Smooth muscle cell (in vitro differentiated cells): ENCODE measurements at regions not wholly inside any gene's neighbourhood (a gene's known extent, or its start where the extent isn't known, plus 50 kb on each side); places are given as distances from the start of the nearest gene placed in this dataset.

Experiments
- DNase-seq: peaks from one replicate; lab custom pipeline; 2025; ENCODE audit not compliant: unreplicated experiment; lab: John Stamatoyannopoulos, UW
- H2AFZ ChIP-seq: fragments of 200-600 bp; sonication (generic); 2 replicates; pipeline ENCODE4 v1.6.0; 2016; ENCODE audit warnings: antibody characterized with exemption, low read depth, mild to moderate bottlenecking
- H3F3A ChIP-seq: fragments of 200-600 bp; sonication (generic); 2 replicates; pipeline ENCODE4 v1.6.0; 2017; ENCODE audit warnings: antibody characterized with exemption, low read depth
- H3K27ac ChIP-seq: fragments of 200-600 bp; sonication (generic); 2 replicates; pipeline ENCODE4 v1.5.1; 2016; ENCODE audit warnings: low read depth, mild to moderate bottlenecking
- H3K27me3 ChIP-seq: fragments of 200-600 bp; sonication (generic); 2 replicates; pipeline ENCODE4 v1.6.1; 2016; ENCODE audit warnings: low read depth, mild to moderate bottlenecking
- H3K36me3 ChIP-seq: fragments of 200-600 bp; sonication (generic); 2 replicates; pipeline ENCODE4 v1.5.1; 2016; ENCODE audit warnings: low read depth
- H3K4me1 ChIP-seq: fragments of 200-600 bp; sonication (generic); 2 replicates; pipeline ENCODE4 v1.5.1; 2016; ENCODE audit warnings: low read depth
- H3K4me2 ChIP-seq: fragments of 200-600 bp; sonication (generic); 2 replicates; pipeline ENCODE4 v1.6.0; 2016; ENCODE audit warnings: mild to moderate bottlenecking
- H3K4me3 ChIP-seq: fragments of 200-600 bp; sonication (generic); 2 replicates; pipeline ENCODE4 v1.5.1; 2016; ENCODE audit warnings: mild to moderate bottlenecking
- H3K79me2 ChIP-seq: fragments of 200-600 bp; sonication (generic); 2 replicates; pipeline ENCODE4 v1.6.0; 2016; ENCODE audit warnings: low read depth, mild to moderate bottlenecking
- H3K9ac ChIP-seq: fragments of 200-600 bp; sonication (generic); 2 replicates; pipeline ENCODE4 v1.6.0; 2016; ENCODE audit warnings: low read depth
- H3K9me3 ChIP-seq: fragments of 200-600 bp; sonication (generic); replicated peaks from 2 replicates; pipeline ENCODE4 v1.5.1; 2016; ENCODE audit warnings: low read depth
- H4K20me1 ChIP-seq: fragments of 200-600 bp; sonication (generic); 2 replicates; pipeline ENCODE4 v1.6.0; 2016; ENCODE audit warnings: low read depth
- CTCF ChIP-seq: fragments of 200-600 bp; sonication (generic); IDR thresholded peaks from 2 replicates; pipeline ENCODE4 v1.5.1; 2017; ENCODE audit warnings: borderline replicate concordance, mild to moderate bottlenecking, antibody characterized with exemption; ENCODE audit not compliant: insufficient read depth, poor library complexity, severe bottlenecking
- whole genome bisulfite sequencing: methylation state at CpG from one replicate; pipeline ENCODE4 v1.1.7; 2016; ENCODE audit warnings: low lambda C conversion rate; 5-methylcytosine and 5-hydroxymethylcytosine counted together

- no peaks in the 10 kb centered on the region for H3K4me1 ChIP-seq
- H3K9me3 ChIP-seq, result no peaks in the 10 kb centered on the region
- no peaks in the 10 kb centered on the region for H3K36me3 ChIP-seq
- H3F3A ChIP-seq, result no peaks in the 10 kb centered on the region
- no peak overlapping the region for H2AFZ ChIP-seq
- H3K4me2 ChIP-seq, result no peak overlapping the region
- TF ChIP-seq CTCF, result no peak
- H3K27ac ChIP-seq, result no peak overlapping the region
- WGBS, result 91% methylated on average over 2 of the region's 2 CpGs
- DNase-seq, result no peak
- no peak overlapping the region for H3K9ac ChIP-seq
- H3K4me3 ChIP-seq, result no peak overlapping the region
- no peaks in the 10 kb centered on the region for H3K79me2 ChIP-seq
- no peaks in the 10 kb centered on the region for H3K27me3 ChIP-seq
- no peaks in the 10 kb centered on the region for H4K20me1 ChIP-seq
These were observed 610.0 kb downstream of the MAT2B start for GRCh38 chr5:164115420-164115819.

GRCh38 chr5:164119806-164120447 lies 614.5 kb downstream of the MAT2B start:
- Histone ChIP-seq H3K4me2 (no peak overlapping the region), H3F3A (no peaks in the 10 kb centered on the region), H3K9ac (no peak overlapping the region), H2AFZ (peak overlapping the region; percentile 68), H3K4me1 (no peaks in the 10 kb centered on the region), H4K20me1 (no peaks in the 10 kb centered on the region), H3K27me3 (no peaks in the 10 kb centered on the region), H3K9me3 (no peaks in the 10 kb centered on the region), H3K36me3 (no peaks in the 10 kb centered on the region), H3K4me3 (no peak overlapping the region), H3K27ac (no peak overlapping the region), H3K79me2 (no peaks in the 10 kb centered on the region)
- DNase-seq, result no peak
- no peak for TF ChIP-seq CTCF
- 81% methylated on average over 7 of the region's 7 CpGs for WGBS

GRCh38 chr5:164127527-164127926 lies 622.1 kb downstream of the MAT2B start:
- DNase-seq, result no peak
- Histone ChIP-seq H2AFZ (no peak overlapping the region), H3K4me3 (no peak overlapping the region), H3K27me3 (no peaks in the 10 kb centered on the region), H3F3A (no peaks in the 10 kb centered on the region), H3K27ac (no peak overlapping the region), H3K36me3 (no peaks in the 10 kb centered on the region), H3K4me1 (no peaks in the 10 kb centered on the region), H3K9ac (no peak overlapping the region), H3K4me2 (no peak overlapping the region), H3K9me3 (peaks cover 5% of the 10 kb centered on the region), H3K79me2 (no peaks in the 10 kb centered on the region), H4K20me1 (no peaks in the 10 kb centered on the region)
- no peak for TF ChIP-seq CTCF
- WGBS, result 87% methylated on average over 2 of the region's 2 CpGs

GRCh38 chr5:164132358-164132757 lies 626.9 kb downstream of the MAT2B start:
- peaks cover 5% of the 10 kb centered on the region for H3K9me3 ChIP-seq
- H4K20me1 ChIP-seq, result no peaks in the 10 kb centered on the region
- DNase-seq, result no peak
- no peak overlapping the region for H3K9ac ChIP-seq
- H3K27ac ChIP-seq, result no peak overlapping the region
- H3K4me3 ChIP-seq, result no peak overlapping the region
- H3K79me2 ChIP-seq, result no peaks in the 10 kb centered on the region
- no peak overlapping the region for H2AFZ ChIP-seq
- no peaks in the 10 kb centered on the region for H3K36me3 ChIP-seq
- H3K4me1 ChIP-seq, result no peaks in the 10 kb centered on the region
- no peak overlapping the region for H3K4me2 ChIP-seq
- no peak for TF ChIP-seq CTCF
- WGBS, result 96% methylated on average over 2 of the region's 2 CpGs
- H3K27me3 ChIP-seq, result no peaks in the 10 kb centered on the region
- H3F3A ChIP-seq, result no peaks in the 10 kb centered on the region
